ENCODE measurements at regions not wholly inside any gene's neighbourhood (a gene's known extent, or its start where the extent isn't known, plus 50 kb on each side); places are given as distances from the start of the nearest gene placed in this dataset.

DNA sequence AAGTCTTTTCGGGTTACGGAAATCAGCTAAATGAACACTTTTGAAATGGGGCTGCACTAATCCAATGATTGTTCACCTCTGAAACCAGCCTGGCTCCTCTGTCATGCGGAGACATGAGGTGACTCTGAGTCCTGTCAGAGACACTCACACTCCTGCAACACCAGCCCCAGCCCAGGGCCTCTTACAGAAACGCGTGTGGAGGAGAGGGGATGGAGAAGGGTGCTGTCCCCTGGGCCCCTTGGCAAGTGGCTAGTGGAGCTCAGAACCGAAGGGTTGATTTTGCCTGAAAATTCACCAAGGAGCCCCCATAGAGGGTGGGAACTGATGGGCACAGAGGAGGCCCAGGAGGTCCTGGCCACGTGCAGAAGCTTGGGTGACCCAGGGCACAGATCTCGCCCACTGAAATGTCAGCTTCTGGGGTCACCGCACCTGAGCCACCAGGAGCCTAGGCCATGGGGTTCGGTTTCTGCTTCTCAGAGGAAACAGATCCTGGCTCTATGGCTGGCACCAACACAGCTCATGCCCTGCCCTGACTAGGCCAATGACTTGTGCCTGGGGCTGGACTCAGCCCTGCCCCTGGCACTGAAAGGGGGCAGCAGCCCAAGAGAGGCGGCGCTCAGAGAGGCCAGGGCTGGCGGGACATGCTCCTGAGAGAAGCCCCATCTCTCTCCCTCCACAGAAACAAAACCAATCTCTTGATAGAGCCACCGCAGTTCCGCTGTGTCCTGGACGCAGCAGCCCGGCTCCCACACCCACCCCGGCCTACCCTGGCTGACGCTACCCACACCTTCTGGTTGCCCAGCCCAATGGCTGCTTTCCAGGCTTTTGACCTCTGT is 144.7 kb downstream of the ERMARD start:
- DNase-seq (ENCODE audit: low spot score): no peak

DNA sequence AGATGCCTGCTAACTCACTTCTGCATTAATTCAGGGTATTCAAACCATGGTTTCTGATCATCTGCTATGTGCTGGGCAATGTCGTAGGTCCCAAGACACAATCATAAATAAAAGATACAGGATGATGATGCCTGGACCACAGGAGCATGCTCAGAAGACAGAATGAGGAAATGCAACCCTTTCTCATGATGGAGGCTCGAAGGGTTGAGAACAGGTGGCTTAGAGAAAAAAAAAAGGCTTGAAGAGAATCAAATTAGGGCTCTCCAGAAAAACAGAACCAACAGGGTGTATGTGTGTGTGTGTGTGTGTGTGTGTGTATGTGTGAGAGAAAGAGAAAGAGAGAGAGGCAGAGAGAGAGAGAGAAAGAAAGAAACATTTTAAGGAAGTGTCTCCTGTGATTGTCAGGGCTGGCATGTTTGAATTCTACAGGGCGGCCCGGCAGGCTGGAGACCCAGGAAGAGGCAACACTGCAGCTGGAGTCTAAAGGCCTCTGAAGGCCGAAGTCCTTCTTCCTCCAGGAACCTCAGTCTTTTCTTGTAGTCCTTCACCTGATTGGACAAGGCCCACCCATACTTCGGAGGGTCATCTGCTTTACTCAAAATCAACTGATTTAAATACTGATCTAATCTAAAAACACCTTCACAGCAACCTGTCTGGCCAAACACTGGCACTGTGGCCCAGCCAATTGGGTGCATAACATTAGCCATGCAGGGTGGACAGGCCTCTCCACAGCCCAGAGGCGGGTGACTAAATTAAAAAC is 143.8 kb downstream of the ERMARD start:
- DNase-seq (ENCODE audit: low spot score): no peak

DNA sequence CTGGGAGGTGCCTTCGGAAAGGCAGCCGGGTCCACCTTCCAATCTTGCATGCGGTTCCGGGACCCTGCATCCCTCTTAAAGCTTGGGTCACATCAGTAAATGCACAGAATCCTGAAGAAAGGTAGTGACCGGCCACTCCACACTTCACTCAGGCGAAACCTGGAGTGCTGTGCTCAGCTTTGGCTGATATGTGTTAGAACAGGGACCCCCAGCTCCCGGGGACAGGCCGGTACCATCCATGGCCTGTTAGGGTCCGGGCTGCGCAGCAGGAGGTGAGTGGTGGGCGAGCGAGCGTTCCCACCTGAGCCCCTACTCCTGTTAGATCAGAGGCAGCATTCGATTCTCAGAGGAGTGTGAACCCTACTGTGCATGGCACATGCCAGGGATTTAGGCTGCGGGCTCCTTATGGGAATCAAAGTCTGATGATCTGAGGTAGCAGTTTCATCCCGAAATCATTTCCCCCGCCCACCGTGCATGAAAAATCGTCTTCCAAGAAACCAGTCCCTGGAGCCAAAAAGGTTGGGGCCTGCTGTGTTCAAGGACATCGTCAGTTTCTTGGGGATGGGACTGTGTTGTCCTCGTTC is 143.0 kb downstream of the ERMARD start:
- DNase-seq (ENCODE audit: low spot score): no peak

DNA sequence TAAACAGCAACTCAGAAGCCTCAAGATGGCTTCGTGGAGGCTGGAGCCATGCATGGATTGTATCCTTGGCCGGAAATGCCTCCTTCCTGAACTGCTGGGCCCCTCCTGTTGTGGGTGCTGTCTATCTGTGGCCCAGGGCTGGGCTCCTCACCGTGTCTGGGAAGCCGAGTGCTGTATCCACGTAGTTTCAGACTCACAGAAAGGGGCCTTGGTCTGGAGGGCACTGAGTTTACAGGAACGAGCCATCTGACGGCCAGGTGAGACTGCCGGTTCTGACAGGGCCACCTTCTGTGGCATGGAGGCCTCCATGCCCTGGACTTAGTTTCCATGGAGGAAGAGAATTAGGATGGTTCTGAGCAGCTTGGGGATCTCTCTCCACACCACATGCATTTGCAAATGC is 142.2 kb downstream of the ERMARD start:
- DNase-seq (ENCODE audit: low spot score): no peak

DNA sequence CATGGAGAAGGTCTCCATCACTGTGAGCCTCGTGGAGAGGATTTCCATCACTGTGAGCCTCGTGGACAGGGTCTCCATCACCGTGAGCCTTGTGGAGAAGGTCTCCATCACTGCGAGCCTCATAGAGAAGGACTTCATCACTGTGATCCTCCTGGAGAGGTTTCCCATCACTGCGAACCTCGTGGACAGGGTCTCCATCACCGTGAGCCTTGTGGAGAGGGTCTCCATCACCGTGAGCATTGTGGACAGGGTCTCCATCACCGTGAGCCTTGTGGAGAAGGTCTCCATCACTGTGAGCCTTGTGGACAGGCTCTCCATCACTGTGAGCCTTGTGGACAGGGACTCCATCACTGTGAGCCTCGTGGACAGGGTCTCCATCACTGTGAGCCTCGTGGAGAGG is 140.4 kb downstream of the ERMARD start:
- no peak for DNase-seq (ENCODE audit: low spot score)

DNA sequence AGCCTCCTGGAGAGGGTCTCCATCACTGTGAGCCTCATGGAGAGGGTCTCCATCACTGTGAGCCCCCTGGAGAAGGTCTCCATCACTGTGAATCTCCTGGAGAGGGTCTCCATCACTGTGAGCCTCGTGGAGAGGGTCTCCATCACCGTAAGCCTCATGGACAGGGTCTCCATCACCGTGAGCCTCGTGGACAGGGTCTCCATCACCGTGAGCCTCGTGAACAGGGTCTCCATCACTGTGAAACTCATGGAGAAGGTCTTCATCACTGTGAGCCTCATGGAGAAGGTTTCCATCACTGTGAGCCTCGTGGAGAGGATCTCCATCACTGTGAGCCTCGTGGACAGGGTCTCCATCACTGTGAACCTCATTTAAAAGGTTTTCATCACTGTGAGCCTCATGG is 140.0 kb downstream of the ERMARD start:
- no peak for DNase-seq (ENCODE audit: low spot score)

DNA sequence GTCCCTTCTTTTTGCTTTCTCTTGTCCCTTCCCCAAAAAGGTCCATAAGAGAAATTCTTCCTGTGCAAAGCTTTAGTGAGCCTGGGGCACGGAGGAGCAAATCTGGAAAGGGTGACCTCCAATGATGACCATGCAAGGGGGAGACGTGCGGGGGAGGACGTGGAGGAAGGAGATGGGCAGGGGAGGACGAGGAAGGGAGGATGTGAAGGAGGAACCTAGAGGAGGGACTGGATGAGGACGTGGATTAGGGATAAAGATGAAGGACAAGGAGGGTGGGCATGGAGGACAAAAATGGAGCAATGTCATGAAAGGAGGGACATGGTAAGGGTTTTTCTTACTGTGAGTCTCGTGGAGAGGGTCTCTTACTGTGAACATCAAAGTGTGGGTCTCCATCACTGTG is 139.5 kb downstream of the ERMARD start:
- DNase-seq (ENCODE audit: low spot score): no peak

DNA sequence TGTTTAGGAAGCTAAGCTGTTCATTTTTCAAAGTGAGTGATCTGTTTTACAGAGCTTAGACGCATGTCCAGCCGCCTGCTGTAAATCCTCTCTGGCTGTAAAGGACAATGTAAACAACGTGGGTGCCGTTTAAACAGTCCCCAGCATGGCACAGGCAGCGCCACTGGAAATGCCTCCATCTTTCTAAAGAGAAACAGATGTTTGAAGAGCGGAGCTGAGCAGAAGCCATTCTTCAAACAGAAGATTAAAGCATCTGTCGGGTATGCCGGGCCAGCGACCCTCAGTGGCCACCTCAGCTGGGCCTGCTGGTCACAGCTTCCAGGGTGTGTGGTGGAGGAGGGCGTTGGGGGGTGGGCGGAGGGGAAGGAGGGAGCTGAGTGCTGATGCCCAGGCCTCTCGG is 138.6 kb downstream of the ERMARD start:
- DNase-seq (ENCODE audit: low spot score): no peak

DNA sequence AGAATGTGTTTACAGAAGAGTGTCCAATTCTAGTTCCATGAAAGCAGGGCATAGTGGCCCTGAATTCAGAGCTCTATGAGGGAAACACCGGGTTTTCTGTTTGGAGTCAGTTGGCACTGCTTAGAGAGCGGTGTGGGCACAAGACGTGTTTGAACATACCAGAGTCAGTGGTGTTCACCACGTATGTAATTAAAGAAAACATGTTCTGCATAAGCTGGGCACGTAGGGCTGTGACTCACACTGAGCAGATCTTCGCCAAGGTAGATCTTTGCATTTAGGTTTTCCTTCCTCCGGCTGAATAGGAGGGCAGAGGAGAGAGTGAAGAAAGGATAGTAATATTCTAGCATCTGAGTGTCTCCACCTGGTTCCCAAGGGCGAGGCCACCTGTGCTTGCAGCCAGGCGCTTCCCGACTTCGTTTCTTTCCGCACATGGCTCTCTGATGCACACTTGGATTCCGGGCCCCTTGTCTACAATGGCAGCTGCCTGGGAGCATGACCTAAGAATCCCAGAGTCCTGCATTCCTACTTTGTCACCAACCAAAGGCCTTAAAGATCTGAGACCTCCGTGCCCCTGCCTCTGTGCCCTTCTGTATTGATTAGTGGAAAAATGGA is 136.2 kb downstream of the ERMARD start:
- no peak for DNase-seq (ENCODE audit: low spot score)

DNA sequence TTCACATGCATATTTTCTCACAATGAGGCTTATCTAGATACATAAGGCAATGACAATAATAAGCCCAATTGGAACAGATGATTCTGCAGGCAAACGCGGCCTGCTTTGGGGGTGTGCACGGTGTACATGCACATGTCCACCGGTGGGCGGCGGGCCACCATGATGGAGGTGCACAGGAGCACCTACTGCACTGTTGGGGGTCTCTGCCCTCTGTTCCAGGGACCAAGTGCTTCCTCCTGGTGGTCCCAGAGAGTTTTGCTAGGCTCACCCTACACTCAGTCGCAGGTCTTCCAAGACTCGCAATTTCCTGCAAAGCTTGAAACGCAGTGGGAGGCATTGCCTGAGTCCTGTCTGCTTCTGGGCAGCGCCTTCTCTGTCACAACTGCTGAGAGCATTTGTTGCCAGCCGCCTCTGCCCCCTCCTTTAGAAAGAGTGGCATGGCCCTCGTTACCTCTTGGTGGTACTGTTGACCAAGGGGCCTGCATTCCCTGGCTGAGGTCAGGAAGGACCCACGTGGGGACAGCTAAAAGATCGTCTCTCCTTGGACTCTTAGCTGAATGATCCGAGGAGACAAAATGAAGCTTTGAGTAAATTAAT is 135.3 kb downstream of the ERMARD start:
- no peak for DNase-seq (ENCODE audit: low spot score)

DNA sequence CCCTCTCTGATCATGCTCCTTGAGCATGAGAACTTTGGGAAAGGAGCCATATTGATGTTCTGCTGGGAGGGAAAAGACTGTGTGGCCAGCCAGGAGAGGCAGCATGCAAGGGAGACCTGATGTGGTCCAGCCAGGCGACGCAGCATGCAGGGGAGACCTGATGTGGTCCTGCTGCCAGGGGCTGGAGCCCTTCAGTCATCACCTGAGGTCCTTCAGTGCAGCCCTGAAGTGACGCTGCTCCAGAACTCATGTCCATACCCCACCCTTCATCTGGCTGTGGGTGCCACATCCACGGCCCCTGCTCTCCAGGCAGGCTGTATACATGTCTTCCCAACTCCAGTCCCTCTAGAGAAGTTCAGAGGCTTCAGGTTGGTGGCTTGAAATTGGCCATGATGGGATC is 134.4 kb downstream of the ERMARD start:
- no peak for DNase-seq (ENCODE audit: low spot score)

DNA sequence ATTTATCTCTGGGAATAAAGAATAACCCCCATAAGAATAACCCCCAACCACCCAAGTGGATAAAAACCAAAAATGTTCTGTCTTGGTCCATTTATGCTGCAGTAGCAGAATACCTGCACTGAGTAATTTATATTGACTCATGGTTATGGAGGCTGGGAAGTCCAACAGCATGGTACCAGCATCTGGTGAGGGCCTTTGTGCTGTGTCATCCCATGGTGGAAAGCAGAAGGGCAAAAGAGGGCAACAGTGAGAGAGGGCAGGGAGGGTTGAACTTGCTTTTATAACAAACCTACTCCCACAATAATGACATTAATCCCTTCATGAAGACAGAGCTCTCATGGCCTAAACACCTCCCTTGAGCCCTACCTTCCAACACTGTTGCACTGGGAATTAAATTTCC is 133.7 kb downstream of the ERMARD start:
- no peak for DNase-seq (ENCODE audit: low spot score)

DNA sequence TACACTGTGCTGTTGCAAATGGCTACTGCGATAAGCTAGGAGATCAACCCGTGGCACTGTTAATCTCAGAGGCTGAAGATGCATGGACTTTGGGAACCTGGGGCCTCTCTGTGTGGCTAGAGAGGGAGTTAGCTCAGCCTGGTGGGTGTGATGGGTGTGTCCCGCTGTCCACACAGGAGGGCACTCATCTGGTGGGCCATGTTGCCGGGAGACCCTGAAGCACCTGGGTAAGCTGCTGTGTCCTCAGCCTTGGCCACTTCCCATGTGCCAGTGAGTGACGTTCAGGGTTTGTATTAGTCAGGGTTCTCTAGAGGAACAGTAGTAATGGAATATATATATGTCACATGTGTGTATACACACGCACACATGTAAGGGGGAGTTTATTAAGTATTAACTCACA is 132.7 kb downstream of the ERMARD start:
- no peak for DNase-seq (ENCODE audit: low spot score)

DNA sequence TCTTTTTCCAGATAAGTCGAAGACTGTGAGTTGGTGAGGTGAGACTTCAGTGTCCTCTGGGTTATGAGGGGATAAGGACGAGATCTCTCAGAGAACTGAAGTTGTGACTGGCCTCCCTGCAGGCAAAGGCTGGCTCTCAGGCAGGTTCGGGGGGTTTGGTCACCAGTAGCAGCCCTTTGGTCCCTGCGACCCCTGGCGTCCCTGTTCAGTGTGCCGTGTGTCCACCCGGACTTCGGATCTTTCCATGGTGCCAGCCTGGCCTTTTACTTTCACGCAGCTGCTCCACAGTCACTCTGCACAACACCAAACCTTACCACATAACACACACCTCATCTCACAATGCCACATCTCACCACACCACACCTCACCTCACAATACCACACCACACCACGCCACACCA is 131.9 kb downstream of the ERMARD start:
- no peak for DNase-seq (ENCODE audit: low spot score)

DNA sequence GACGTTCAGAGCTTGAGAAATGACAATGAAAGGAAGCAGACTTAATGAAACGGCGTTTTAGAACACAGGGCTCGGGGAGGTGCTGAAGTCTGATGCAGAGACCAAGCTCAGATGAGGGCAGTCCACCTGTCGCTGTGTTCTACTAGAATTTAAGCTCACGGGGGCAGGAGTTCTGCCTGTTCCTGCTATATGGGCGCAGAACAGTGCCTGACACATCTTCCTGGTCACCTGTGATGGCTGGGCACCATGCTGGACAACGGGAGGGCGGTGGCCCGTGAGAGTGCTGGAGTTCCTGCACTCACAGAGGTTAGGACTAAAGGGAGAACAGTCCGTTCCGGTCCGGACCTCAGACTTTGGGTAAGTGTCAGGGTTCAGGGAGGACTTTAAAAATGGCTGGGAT is 130.6 kb downstream of the ERMARD start:
- no peak for DNase-seq (ENCODE audit: low spot score)

DNA sequence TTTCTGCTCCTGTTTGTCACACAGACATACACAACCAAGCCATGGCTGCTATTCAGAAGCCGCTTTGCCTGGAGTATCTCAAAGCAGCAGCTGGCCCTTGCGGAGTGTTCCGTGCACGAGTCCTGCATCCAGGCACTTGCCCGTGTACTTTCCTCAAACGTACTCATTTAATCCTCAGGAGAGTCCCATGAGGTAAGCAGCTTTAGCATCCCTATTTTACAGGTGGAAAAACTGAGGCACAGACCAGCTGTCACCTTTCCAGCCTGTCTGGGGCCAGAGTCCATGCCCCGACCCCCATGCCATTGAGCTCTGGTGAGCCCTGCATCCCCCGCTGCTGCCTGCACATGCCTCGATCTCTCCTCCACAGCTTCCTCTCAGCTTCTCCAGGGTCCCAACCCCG is 130.0 kb downstream of the ERMARD start:
- no peak for DNase-seq (ENCODE audit: low spot score)

DNA sequence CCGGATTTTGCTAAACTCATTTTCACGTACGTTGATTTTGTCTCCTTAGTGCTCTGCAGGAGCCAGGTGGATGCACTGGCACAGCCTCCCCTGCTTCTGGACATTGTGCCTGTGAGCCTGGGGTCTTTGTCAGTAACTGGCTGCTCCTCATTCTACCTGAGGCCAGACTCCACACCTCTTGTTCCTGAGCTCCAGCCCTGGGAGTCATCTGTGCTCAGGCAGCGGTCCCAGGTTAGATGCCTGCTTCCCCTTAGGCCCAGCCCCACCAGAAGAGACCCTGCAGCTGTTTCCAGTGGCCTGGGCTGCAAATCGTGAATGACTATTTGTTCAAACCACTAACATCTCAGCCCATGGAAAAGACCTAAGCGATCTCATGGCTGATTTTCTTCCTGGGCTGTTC is 129.1 kb downstream of the ERMARD start:
- no peak for DNase-seq (ENCODE audit: low spot score)

DNA sequence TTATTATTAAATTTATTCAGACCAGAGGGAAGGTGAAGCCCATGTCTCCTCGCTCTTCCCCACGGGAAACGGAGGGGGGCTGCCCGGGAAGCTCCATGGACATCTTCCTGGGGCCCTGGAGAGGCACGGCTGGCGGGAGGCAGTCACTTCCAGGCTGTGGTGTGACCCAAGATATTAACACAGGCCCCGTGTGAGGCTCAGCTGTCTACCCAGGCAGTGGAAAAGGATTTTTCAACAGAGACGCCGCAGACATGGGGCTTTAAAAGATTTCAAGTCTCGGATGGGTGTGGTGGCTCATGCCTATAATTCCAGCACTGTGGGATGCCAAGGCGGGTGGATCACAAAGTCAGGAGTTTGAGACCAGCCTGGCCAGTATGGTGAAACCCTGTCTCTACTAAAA is 117.9 kb downstream of the ERMARD start:
- DNase-seq (ENCODE audit: low spot score): no peak

DNA sequence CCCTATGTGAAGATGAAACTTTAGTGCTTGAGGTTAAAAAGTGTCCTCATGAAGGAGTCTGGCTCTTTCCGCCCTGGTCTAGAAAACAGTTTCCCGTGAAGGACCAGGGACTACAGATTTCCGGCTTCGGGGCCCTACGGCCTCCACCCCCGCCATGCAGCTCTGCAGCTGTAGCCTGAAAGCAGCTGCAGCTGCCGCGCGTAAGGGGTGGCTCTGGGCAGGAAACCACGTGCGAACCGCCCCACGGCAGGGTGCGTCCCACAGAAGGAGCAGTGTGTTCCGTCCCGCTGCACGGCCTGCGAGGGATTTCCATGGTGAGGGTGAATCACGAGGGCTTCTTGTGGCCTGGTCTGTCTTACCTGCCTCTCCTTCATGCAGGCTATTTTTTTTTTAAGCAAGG is 117.0 kb downstream of the ERMARD start:
- no peak for DNase-seq (ENCODE audit: low spot score)

DNA sequence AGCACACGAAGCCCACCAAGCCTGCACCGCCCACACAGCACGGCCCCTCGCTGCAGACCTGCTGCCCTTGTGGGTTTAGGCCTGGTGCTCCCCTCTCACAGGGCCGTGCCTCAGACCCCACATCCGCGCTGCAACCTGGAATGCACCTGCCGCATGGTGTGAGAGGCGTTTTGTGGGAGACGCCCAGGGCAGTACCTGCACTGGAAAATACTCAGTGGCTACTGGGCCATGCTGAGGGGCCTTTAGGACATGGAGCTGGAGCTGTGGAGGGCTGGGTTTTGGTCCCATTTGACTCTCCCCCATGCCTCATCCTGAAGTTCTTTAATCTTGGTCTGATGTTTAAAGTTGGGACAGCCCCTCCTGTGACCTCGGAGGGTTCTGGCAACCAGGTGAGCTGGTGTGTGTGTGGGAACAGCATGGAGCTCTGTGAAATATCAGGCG is 116.3 kb downstream of the ERMARD start:
- DNase-seq (ENCODE audit: low spot score): no peak

DNA sequence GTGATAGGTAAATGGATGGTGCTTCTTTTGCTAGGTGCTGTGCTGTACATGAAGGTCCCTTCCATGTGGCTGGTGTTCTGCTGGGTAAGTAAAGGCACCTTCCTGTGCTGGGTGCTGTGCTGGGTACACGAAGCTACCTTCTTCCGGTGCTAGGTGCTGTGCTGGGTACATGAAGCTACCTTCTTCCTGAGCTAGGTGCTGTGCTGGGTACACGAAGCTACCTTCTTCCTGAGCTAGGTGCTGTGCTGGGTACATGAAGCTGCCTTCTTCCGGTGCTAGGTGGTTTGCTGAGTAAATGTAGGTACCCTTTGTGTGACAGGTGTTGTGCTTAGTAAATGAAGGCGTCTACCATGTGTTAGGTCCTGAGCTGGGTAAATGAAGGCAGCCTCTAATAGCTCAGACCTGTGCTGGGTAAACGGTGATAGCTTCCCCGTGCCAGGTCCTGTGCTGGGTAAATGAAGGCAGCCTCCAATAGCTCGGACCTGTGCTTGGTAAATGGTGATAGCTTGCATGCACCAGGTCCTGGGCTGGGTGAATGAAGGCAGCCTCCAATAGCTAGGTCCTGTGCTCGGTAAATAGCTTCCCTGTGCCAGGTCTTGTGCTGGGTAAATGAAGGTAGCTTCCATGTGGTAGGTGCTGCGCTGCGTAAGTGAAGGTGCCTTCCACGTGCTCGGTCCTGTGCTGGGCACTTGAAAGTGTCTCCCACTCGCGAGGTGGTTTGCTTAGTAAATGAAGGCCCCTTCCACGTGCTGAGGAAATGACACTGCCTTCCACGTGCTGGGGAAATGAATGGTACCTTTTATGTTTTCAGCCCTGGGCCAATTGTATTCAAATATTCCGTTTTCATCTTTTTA is 115.5 kb downstream of the ERMARD start:
- no peak for DNase-seq (ENCODE audit: low spot score)

Data from SK-N-DZ (cell line).